ENCODE measurements at regions not wholly inside any gene's neighbourhood (a gene's known extent, or its start where the extent isn't known, plus 50 kb on each side); places are given as distances from the start of the nearest gene placed in this dataset.
"Not testable (repeated sequence)": the region's sequence is repeated elsewhere in the genome, so short reads cannot be mapped to it uniquely, and the experiment has no call there.

DNA sequence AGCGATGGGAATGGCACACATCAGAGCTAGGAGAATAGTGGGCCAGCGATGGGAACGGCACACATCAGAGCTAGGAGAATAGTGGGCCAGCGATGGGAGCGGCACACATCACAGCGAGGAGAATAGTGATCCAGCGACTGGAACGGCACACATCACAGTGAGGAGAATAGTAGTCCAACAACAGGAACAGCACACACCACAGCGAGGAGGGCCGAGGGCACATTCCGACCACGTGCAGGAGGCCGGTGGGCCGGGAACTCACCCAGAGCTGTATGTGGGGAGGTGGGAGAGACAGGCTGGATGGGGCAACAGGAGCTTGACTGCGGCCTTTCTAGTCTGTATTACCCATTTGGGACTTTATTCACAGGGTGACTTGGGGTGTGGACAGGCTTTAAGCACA lies 271.1 kb upstream of the IRX4 start:
- no peak overlapping the region for H3K4me3 ChIP-seq (ENCODE audit: low read length)
- DNase-seq (ENCODE audit: low read depth) = no peak
- TF ChIP-seq, protein P1, sequence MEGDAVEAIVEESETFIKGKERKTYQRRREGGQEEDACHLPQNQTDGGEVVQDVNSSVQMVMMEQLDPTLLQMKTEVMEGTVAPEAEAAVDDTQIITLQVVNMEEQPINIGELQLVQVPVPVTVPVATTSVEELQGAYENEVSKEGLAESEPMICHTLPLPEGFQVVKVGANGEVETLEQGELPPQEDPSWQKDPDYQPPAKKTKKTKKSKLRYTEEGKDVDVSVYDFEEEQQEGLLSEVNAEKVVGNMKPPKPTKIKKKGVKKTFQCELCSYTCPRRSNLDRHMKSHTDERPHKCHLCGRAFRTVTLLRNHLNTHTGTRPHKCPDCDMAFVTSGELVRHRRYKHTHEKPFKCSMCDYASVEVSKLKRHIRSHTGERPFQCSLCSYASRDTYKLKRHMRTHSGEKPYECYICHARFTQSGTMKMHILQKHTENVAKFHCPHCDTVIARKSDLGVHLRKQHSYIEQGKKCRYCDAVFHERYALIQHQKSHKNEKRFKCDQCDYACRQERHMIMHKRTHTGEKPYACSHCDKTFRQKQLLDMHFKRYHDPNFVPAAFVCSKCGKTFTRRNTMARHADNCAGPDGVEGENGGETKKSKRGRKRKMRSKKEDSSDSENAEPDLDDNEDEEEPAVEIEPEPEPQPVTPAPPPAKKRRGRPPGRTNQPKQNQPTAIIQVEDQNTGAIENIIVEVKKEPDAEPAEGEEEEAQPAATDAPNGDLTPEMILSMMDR (conservative IDR thresholded peaks at IDR 0.05; ENCODE audit: low read length) = no peak

DNA sequence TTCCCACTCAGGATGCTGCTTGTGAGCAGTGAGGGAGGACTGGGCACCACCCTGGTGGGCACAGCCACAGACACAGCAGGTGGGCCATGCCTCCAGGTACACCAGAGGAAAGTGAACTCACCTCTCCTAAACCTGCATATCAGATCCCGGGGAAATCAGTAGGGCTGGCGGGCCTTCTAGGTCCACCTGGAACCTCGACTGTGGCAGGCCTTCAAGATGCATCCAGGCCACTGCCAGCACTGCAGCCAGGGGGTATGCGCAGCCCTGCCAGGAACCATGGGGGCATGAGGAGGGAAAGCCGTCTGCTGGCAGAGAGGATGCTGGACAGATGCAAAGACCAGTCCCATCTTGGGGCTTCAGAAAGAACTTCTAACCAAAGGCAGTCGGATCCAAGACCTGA lies 270.6 kb upstream of the IRX4 start:
- no peak overlapping the region for H3K4me3 ChIP-seq (ENCODE audit: low read length)
- TF ChIP-seq, protein P1 (conservative IDR thresholded peaks at IDR 0.05; ENCODE audit: low read length) = no peak
- DNase-seq (ENCODE audit: low read depth) = no peak

DNA sequence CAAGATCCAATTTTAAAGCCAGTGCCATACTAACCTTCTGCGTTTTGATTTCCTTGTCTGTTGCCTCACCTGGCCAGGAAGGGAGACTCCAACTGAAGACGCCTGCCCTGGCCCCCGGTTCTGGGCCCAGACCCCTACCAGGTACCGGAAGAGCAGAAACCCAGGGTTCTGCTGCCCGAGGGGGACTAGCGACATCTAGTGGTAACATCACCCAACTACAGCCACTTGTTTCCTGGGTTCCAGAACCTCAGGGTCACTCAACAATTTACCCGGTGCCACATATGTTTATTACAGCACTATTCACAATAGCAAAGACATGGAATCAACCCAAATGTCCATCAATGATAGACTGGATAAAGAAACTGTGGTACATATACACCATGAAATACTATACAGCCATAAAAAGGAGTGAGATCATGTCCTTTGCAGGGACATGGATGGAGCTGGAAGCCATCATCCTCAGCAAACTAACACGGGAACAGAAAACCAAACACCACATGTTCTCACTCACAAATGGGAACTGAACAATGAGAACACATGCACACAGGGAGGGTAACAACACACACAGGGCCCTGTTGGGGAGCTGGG lies 268.7 kb upstream of the IRX4 start:
- not testable (repeated sequence) for DNase-seq (ENCODE audit: low read depth); H3K4me3 ChIP-seq (ENCODE audit: low read length)
- TF ChIP-seq, protein P1 (conservative IDR thresholded peaks at IDR 0.05; ENCODE audit: low read length) = peak; percentile 52

- TF ChIP-seq, protein P1 (conservative IDR thresholded peaks at IDR 0.05; ENCODE audit: low read length) = no peak
- no peak overlapping the region for H3K4me3 ChIP-seq (ENCODE audit: low read length)
- DNase-seq (ENCODE audit: low read depth) = no peak
Observed at GRCh38 chr5:2149195-2149539, 266.4 kb upstream of the IRX4 start.

- DNase-seq (ENCODE audit: low read depth) = no peak
- TF ChIP-seq, protein P1 (conservative IDR thresholded peaks at IDR 0.05; ENCODE audit: low read length) = no peak
Observed at GRCh38 chr5:2148312-2149194, 265.8 kb upstream of the IRX4 start.

DNA sequence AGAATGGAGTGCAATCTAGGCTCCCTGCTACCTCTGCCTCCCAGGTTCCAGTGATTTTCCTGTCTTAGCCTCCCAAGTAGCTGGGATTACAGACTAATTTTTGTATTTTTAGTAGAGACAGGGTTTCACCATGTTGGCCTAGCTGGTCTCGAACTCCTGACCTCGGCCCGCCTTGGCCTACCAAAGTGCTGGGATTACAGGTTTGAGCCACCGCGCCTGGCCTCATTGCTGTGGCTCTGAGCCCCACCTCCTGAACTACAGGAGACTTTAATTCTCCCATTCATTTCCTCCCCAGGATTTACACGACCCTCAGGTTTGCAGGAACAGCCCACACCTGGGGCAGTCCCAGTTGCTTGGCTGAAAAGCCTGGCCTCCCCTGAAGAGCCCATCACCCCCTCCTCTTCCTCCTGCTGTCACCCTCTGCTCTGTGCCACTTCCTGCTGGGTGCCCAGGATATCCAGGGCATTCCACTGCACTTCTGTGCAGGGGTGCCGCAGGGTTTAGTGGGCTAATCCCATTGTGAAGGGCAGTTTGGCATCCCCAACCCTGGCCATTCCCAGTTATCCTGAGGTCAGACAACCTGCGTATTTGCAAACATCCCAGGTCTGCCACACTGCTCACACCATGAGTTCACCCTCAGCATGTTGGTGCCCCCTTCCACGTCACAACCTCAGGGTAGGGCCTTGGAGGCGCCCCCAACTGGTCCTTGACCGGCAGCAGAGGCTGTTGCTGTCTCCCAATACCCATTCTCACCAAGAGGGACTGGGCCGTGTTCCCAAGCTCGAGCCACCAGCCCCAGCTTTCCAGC lies 265.0 kb upstream of the IRX4 start:
- TF ChIP-seq, protein P1 (conservative IDR thresholded peaks at IDR 0.05; ENCODE audit: low read length) = no peak
- no peak for DNase-seq (ENCODE audit: low read depth)

More at GRCh38 chr5:2148312-2149194, 265.8 kb upstream of the IRX4 start:
- H3K4me3 ChIP-seq (ENCODE audit: low read length) = no peak overlapping the region

More for the DNA sequence above, 265.0 kb upstream of the IRX4 start:
- H3K4me3 ChIP-seq (ENCODE audit: low read length) = no peak overlapping the region

Measured in AG10803 (cell line).